H1 (cell line): ENCODE measurements at regions not wholly inside any gene's neighbourhood (a gene's known extent, or its start where the extent isn't known, plus 50 kb on each side); places are given as distances from the start of the nearest gene placed in this dataset.

Experiments used
- CTCF ChIA-PET: fragments of 300-600 bp; sonication (Branson Sonifier 250); formaldehyde crosslinking; loops from one replicate; lab custom pipeline; 2021; ENCODE audit not compliant: partially characterized antibody; lab: Charles Lee
- POLR2A ChIA-PET: fragments of 300-600 bp; sonication (Branson Sonifier 250); formaldehyde crosslinking; loops from one replicate; lab custom pipeline; 2021; ENCODE audit warnings: inconsistent platforms; ENCODE audit not compliant: partially characterized antibody; lab: Charles Lee
- DNase-seq, 2 experiments: peaks; one replicate each; pipeline versions ENCODE4 v3.0.0 to v3.0.0-alpha.2; 2010 to 2022; ENCODE audit warnings: low spot score in 2 of 2, low read depth in 1 of 2, mixed read lengths in 1 of 2
- FAIRE-seq: peaks from 2 replicates; lab custom pipeline; 2011; peaks lifted over from hg19 to GRCh38; lab: Jason Lieb, UNC
- H2AFZ ChIP-seq: 2 replicates; pipeline ENCODE4 v1.8.1; 2012; ENCODE audit warnings: low read length, inconsistent platforms
- H2AK5ac ChIP-seq: 2 replicates; pipeline ENCODE4 v1.6.1; 2013; ENCODE audit warnings: low read depth, low read length
- H2BK120ac ChIP-seq: replicated peaks from 2 replicates; pipeline ENCODE3; 2013; ENCODE audit warnings: low read depth, low read length, inconsistent platforms
- H2BK12ac ChIP-seq: 2 replicates; pipeline ENCODE4 v1.6.1; 2013; ENCODE audit warnings: low read depth, low read length
- H2BK15ac ChIP-seq: 2 replicates; pipeline ENCODE4 v1.6.1; 2013; ENCODE audit warnings: low read length
- H2BK20ac ChIP-seq: 2 replicates; pipeline ENCODE4 v1.6.1; 2013; ENCODE audit warnings: low read length
- H2BK5ac ChIP-seq: 2 replicates; pipeline ENCODE4 v1.6.1; 2013; ENCODE audit warnings: low read depth, low read length
- H3K14ac ChIP-seq: 2 replicates; pipeline ENCODE4 v1.6.1; 2013; ENCODE audit warnings: inconsistent platforms; ENCODE audit not compliant: insufficient read length
- H3K18ac ChIP-seq: 2 replicates; pipeline ENCODE4 v1.6.1; 2013; ENCODE audit warnings: low read length; ENCODE audit errors: extremely low read depth
- H3K23ac ChIP-seq: 2 replicates; pipeline ENCODE4 v1.6.1; 2013; ENCODE audit warnings: inconsistent platforms; ENCODE audit not compliant: insufficient read length
- H3K23me2 ChIP-seq: 2 replicates; pipeline ENCODE4 v1.6.1; 2013; ENCODE audit warnings: low read depth, low read length
- H3K27ac ChIP-seq: 2 replicates; pipeline ENCODE4 v1.6.1; 2011; ENCODE audit warnings: low read depth, low read length, inconsistent platforms
- H3K27me3 ChIP-seq, 4 experiments: replicated peaks in 1 of 4; 1 replicate in 1 of 4; 2 replicates in 3 of 4; pipeline versions ENCODE4 v1.6.1 to v1.8.1; 2011 to 2013; ENCODE audit warnings: low read length in 3 of 4, mild to moderate bottlenecking in 3 of 4, inconsistent platforms in 2 of 4, mixed read lengths in 2 of 4, moderate library complexity in 1 of 4; ENCODE audit not compliant: control insufficient read depth in 3 of 4, insufficient read depth in 3 of 4; ENCODE audit errors: extremely low read depth in 1 of 4
- H3K36me3 ChIP-seq, 4 experiments: 2 replicates each; pipeline versions ENCODE4 v1.6.1 to v1.8.1; 2011 to 2013; ENCODE audit warnings: mild to moderate bottlenecking in 4 of 4, low read length in 3 of 4, moderate library complexity in 2 of 4, control low read depth in 1 of 4, inconsistent platforms in 1 of 4; ENCODE audit not compliant: insufficient read depth in 4 of 4, control insufficient read depth in 2 of 4
- H3K4ac ChIP-seq: replicated peaks from 2 replicates; pipeline ENCODE3; 2013; ENCODE audit warnings: low read length, low read depth, mixed read lengths, inconsistent platforms; ENCODE audit not compliant: insufficient read length
- H3K4me1 ChIP-seq, 4 experiments: replicated peaks in 1 of 4; 1 replicate in 1 of 4; 2 replicates in 3 of 4; pipeline versions ENCODE4 v1.6.1 to v1.8.1; 2011 to 2013; ENCODE audit warnings: low read length in 3 of 4, inconsistent platforms in 2 of 4, mixed read lengths in 1 of 4; ENCODE audit not compliant: insufficient read depth in 4 of 4, control insufficient read depth in 3 of 4
- H3K4me2 ChIP-seq, 2 experiments: 2 replicates each; pipeline versions ENCODE4 v1.6.1 to v1.8.1; 2011 to 2013; ENCODE audit warnings: low read depth in 2 of 2, low read length in 2 of 2, control low read depth in 1 of 2, inconsistent platforms in 1 of 2, mild to moderate bottlenecking in 1 of 2; ENCODE audit not compliant: insufficient read depth in 1 of 2
- H3K4me3 ChIP-seq, 4 experiments: fragments of 200-600, 300-600 bp in 1 of 4; sonication (generic), shearing (Covaris generic), sonication (Bioruptor Twin) in 1 of 4; 2 replicates each; pipeline versions ENCODE4 v1.5.1 to v1.8.1; 2011 to 2016; ENCODE audit warnings: low read length in 4 of 4, low read depth in 3 of 4, control low read depth in 2 of 4, inconsistent platforms in 2 of 4, mild to moderate bottlenecking in 2 of 4, mixed read lengths in 1 of 4, moderate library complexity in 1 of 4; ENCODE audit not compliant: insufficient read depth in 2 of 4; ENCODE audit errors: extremely low read depth in 1 of 4
- H3K56ac ChIP-seq: replicated peaks from 2 replicates; pipeline ENCODE3; 2013; ENCODE audit warnings: low read depth, mild to moderate bottlenecking, mixed read lengths, low read length, inconsistent platforms; ENCODE audit not compliant: insufficient read length
- H3K79me1 ChIP-seq: 2 replicates; pipeline ENCODE4 v1.6.1; 2013; ENCODE audit warnings: low read depth, low read length, control low read depth
- H3K79me2 ChIP-seq, 2 experiments: 2 replicates each; pipeline versions ENCODE4 v1.6.1 to v1.8.1; 2012 to 2013; ENCODE audit warnings: low read length in 2 of 2, mild to moderate bottlenecking in 2 of 2, inconsistent platforms in 1 of 2; ENCODE audit not compliant: insufficient read depth in 2 of 2, control insufficient read depth in 1 of 2
- H3K9ac ChIP-seq, 4 experiments: replicated peaks in 1 of 4; 1 replicate in 1 of 4; 2 replicates in 3 of 4; pipeline versions ENCODE4 v1.6.1 to v1.8.1; 2011 to 2013; ENCODE audit warnings: low read depth in 3 of 4, low read length in 3 of 4, control low read depth in 2 of 4, mild to moderate bottlenecking in 2 of 4, moderate library complexity in 2 of 4, inconsistent platforms in 1 of 4; ENCODE audit errors: extremely low read depth in 1 of 4
- H3K9me3 ChIP-seq, 2 experiments: 2 replicates each; pipeline versions ENCODE4 v1.6.1 to v1.8.1; 2012 to 2013; ENCODE audit warnings: mild to moderate bottlenecking in 2 of 2, moderate library complexity in 2 of 2, control low read depth in 1 of 2, inconsistent platforms in 1 of 2, low read depth in 1 of 2, low read length in 1 of 2, mixed read lengths in 1 of 2; ENCODE audit not compliant: insufficient read depth in 2 of 2
- H4K20me1 ChIP-seq, 2 experiments: replicated peaks in 1 of 2; 2 replicates each; pipeline versions ENCODE3 to v1.8.1; 2011 to 2013; ENCODE audit warnings: inconsistent platforms in 2 of 2, low read length in 2 of 2, mild to moderate bottlenecking in 1 of 2; ENCODE audit not compliant: insufficient read depth in 2 of 2, control insufficient read depth in 1 of 2
- H4K5ac ChIP-seq: 2 replicates; pipeline ENCODE4 v1.6.1; 2013; ENCODE audit warnings: low read length, low read depth, mixed read lengths, inconsistent platforms; ENCODE audit not compliant: insufficient read length
- H4K8ac ChIP-seq: 2 replicates; pipeline ENCODE4 v1.8.0; 2013; ENCODE audit warnings: mild to moderate bottlenecking, moderate library complexity, low read length, inconsistent platforms; ENCODE audit not compliant: insufficient read depth; ENCODE audit errors: extremely low read depth
- H4K91ac ChIP-seq: replicated peaks from 2 replicates; pipeline ENCODE3; 2013; ENCODE audit warnings: low read length, mixed read lengths, inconsistent platforms; ENCODE audit not compliant: insufficient read length
- BCL11A ChIP-seq, 2 experiments: IDR thresholded peaks; one replicate each; pipeline ENCODE4 v1.6.1; 2011; ENCODE audit warnings: low read depth in 2 of 2, low read length in 2 of 2, mild to moderate bottlenecking in 2 of 2
- EZH2 ChIP-seq: fragments of 200-600 bp; sonication (generic); IDR thresholded peaks from 2 replicates; pipeline ENCODE4 v1.7.1; 2012; ENCODE audit warnings: low read depth, mild to moderate bottlenecking, moderate library complexity, low read length, inconsistent platforms; ENCODE audit not compliant: severe bottlenecking
- MAFK ChIP-seq: IDR thresholded peaks from 2 replicates; pipeline ENCODE4 v1.6.1; 2012; ENCODE audit warnings: low read depth, mild to moderate bottlenecking, improper control_type of control experiment, low read length
- RBBP5 ChIP-seq: IDR thresholded peaks from 2 replicates; pipeline ENCODE4 v1.7.1; 2012; ENCODE audit warnings: low read depth, mild to moderate bottlenecking, inconsistent platforms, low read length, moderate library complexity, borderline replicate concordance
- SAP30 ChIP-seq: fragments of 300-600 bp; sonication (generic); IDR thresholded peaks from 2 replicates; pipeline ENCODE4 v1.7.1; 2012; ENCODE audit warnings: low read length, moderate library complexity, mild to moderate bottlenecking, inconsistent platforms; ENCODE audit not compliant: insufficient read depth, insufficient replicate concordance
- TCF12 ChIP-seq: IDR thresholded peaks from 2 replicates; pipeline ENCODE4 v1.6.1; 2011; ENCODE audit warnings: low read depth, mild to moderate bottlenecking, low read length
- WGBS, 2 experiments: shearing (Covaris generic) in 1 of 2; methylation state at CpG; one replicate each; pipeline versions ENCODE4 v1.1.6 to v1.1.7; 2013 to 2015; ENCODE audit warnings: low lambda C conversion rate in 2 of 2, mixed read lengths in 2 of 2, inconsistent platforms in 1 of 2, low coverage in 1 of 2, missing lambda C conversion rate in 1 of 2; ENCODE audit not compliant: insufficient replicate concordance in 2 of 2, insufficient coverage in 1 of 2, insufficient read length in 1 of 2; ENCODE audit errors: extremely low coverage in 1 of 2, missing lambda C conversion rate in 1 of 2; 5-methylcytosine and 5-hydroxymethylcytosine counted together
- TF ChIP-seq, protein P1 (sequence below): IDR thresholded peaks from 2 replicates; pipeline ENCODE4 v1.6.1; 2012; ENCODE audit warnings: inconsistent platforms
- TF ChIP-seq, protein P2 (sequence below): IDR thresholded peaks from 2 replicates; pipeline ENCODE4 v1.6.1; 2011; ENCODE audit warnings: low read depth, mild to moderate bottlenecking, low read length; ENCODE audit not compliant: insufficient read depth

DNA sequence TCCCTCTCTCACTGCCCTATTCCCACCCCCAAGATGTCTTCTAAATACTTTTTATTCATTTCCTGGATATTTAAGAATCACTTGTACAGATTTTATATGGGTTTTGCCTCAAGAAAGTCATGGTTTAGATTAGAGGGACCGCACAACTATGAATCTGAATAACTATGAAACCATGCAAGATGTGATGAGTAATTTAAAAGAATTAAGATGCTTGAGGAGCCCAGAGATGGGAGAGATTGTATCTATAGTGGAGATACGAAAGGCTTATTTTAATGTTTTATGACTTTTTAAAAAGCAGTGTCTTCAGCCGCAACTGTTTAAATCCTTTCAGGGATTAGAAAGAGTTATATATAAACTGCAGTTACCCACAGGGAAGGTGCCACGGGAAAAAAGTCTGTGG lies 324.1 kb downstream of the LPIN1 start:
- no peak overlapping the region for H2BK120ac ChIP-seq
- H3K56ac ChIP-seq: no peak overlapping the region
- no peak overlapping the region for H2BK5ac ChIP-seq
- H3K4me3 ChIP-seq: no peak overlapping the region
- no peak overlapping the region for H4K91ac ChIP-seq
- H3K14ac ChIP-seq: no peak overlapping the region
- ChIA-PET CTCF (no interaction called here), POLR2A (no interaction called here)
- H2BK12ac ChIP-seq: no peak overlapping the region
- H3K4ac ChIP-seq: no peak overlapping the region
- no peak overlapping the region for H3K27ac ChIP-seq
- no peaks in the 10 kb centered on the region for H3K23me2 ChIP-seq
- H3K9ac ChIP-seq: no peak overlapping the region
- no peaks in the 10 kb centered on the region for H3K36me3 ChIP-seq
- no peak for DNase-seq
- no peak overlapping the region for H4K5ac ChIP-seq
- 88% methylated on average over 4 of the region's 4 CpGs; no CpG with 5 or more reads in 1 of the 2 experiments for WGBS, 2 experiments
- no peaks in the 10 kb centered on the region for H3K79me1 ChIP-seq
- no peaks in the 10 kb centered on the region for H3K4me1 ChIP-seq
- no peak for FAIRE-seq
- no peak overlapping the region for H4K8ac ChIP-seq
- no peak overlapping the region for H2AK5ac ChIP-seq
- H2AFZ ChIP-seq: no peak overlapping the region
- H3K79me2 ChIP-seq: no peaks in the 10 kb centered on the region
- H3K27me3 ChIP-seq: no peaks in the 10 kb centered on the region
- TF ChIP-seq BCL11A (IDR thresholded peaks at IDR 0.05; ENCODE audit: low read depth in 2 of 2, low read length in 2 of 2) (no peak), TCF12 (no peak), SAP30 (no peak), EZH2 (no peak), RBBP5 (no peak), MAFK (no peak)
- TF ChIP-seq, protein P1, sequence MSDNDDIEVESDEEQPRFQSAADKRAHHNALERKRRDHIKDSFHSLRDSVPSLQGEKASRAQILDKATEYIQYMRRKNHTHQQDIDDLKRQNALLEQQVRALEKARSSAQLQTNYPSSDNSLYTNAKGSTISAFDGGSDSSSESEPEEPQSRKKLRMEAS: no peak
- TF ChIP-seq, protein P2, sequence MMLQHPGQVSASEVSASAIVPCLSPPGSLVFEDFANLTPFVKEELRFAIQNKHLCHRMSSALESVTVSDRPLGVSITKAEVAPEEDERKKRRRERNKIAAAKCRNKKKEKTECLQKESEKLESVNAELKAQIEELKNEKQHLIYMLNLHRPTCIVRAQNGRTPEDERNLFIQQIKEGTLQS: no peak
- no peak overlapping the region for H3K18ac ChIP-seq
- no peak overlapping the region for H3K4me2 ChIP-seq
- no peaks in the 10 kb centered on the region for H4K20me1 ChIP-seq
- H2BK15ac ChIP-seq: no peak overlapping the region
- H3K23ac ChIP-seq: no peak overlapping the region
- no peaks in the 10 kb centered on the region for H3K9me3 ChIP-seq
- no peak overlapping the region for H2BK20ac ChIP-seq
